B cell (primary cell): ENCODE measurements at regions not wholly inside any gene's neighbourhood (a gene's known extent, or its start where the extent isn't known, plus 50 kb on each side); places are given as distances from the start of the nearest gene placed in this dataset.

Experiments used
- ATAC-seq: fragments of 200-7000 bp; cut with Tn5 transposase; one replicate; pipeline ENCODE4 v1.10.0; 2021; ENCODE audit warnings: low read depth, mild to moderate bottlenecking, moderate number of reproducible peaks, moderate library complexity
- CTCF ChIA-PET: fragments of 350-600 bp; sonication (Branson Sonifier 250); formaldehyde crosslinking; loops from one replicate; lab custom pipeline; 2021; ENCODE audit warnings: antibody characterized with exemption, inconsistent platforms; lab: Charles Lee
- POLR2A ChIA-PET: fragments of 350-600 bp; sonication (Branson Sonifier 250); formaldehyde crosslinking; loops from one replicate; lab custom pipeline; 2021; ENCODE audit warnings: antibody characterized with exemption; lab: Charles Lee
- DNase-seq: peaks from one replicate; pipeline ENCODE4 v3.0.0; 2013
- H2AFZ ChIP-seq: 2 replicates; pipeline ENCODE4 v1.6.1; 2012; ENCODE audit warnings: mild to moderate bottlenecking, low read depth, low read length; ENCODE audit not compliant: insufficient read depth, poor library complexity, severe bottlenecking
- H3K27ac ChIP-seq, 2 donors: 1 replicate in 1 of 2; 2 replicates in 1 of 2; pipeline ENCODE4 v1.5.1; 2012 to 2013; ENCODE audit warnings: low read length in 2 of 2, mild to moderate bottlenecking in 2 of 2, moderate library complexity in 1 of 2
- H3K27me3 ChIP-seq, 4 experiments: fragments of 200-600 bp in 1 of 4; sonication (generic) in 1 of 4; replicated peaks in 1 of 4; 1 replicate in 2 of 4; 2 replicates in 2 of 4; pipeline versions ENCODE4 v1.6.1 to v1.7.0; 2013 to 2016; ENCODE audit warnings: low read length in 3 of 4, mild to moderate bottlenecking in 2 of 4, mixed read lengths in 1 of 4, moderate library complexity in 1 of 4; ENCODE audit not compliant: insufficient read depth in 4 of 4, control insufficient read depth in 3 of 4; ENCODE audit errors: control extremely low read depth in 1 of 4
- H3K36me3 ChIP-seq, 2 experiments: replicated peaks in 1 of 2; 1 replicate in 1 of 2; 2 replicates in 1 of 2; pipeline versions ENCODE4 v1.6.1 to v1.7.1; 2013; ENCODE audit warnings: low read length in 1 of 2; ENCODE audit not compliant: insufficient read depth in 2 of 2, control insufficient read depth in 1 of 2; ENCODE audit errors: control extremely low read depth in 1 of 2, extremely low read depth in 1 of 2
- H3K4me1 ChIP-seq, 2 donors: fragments of 200-600 bp in 1 of 2; sonication (generic) in 1 of 2; 1 replicate in 1 of 2; 2 replicates in 1 of 2; pipeline versions ENCODE4 v1.5.1 to v1.6.1; 2013 to 2017; ENCODE audit warnings: low read length in 2 of 2; ENCODE audit not compliant: control insufficient read depth in 2 of 2, insufficient read depth in 2 of 2
- H3K4me2 ChIP-seq: replicated peaks from 2 replicates; pipeline ENCODE3; 2012; ENCODE audit warnings: mild to moderate bottlenecking, low read depth, low read length; ENCODE audit not compliant: poor library complexity, severe bottlenecking
- H3K4me3 ChIP-seq, 5 experiments: fragments of 200-600 bp in 1 of 5; sonication (generic) in 1 of 5; 1 replicate in 3 of 5; 2 replicates in 2 of 5; pipeline versions ENCODE4 v1.5.1 to v1.7.0; 2011 to 2016; ENCODE audit warnings: low read length in 4 of 5, mild to moderate bottlenecking in 4 of 5, low read depth in 2 of 5, control low read depth in 1 of 5, moderate library complexity in 1 of 5; ENCODE audit not compliant: insufficient read depth in 1 of 5; ENCODE audit errors: control extremely low read depth in 1 of 5, extremely low read depth in 1 of 5
- H3K79me2 ChIP-seq: fragments of 200-600 bp; sonication (generic); one replicate; pipeline ENCODE4 v1.6.0; 2016; ENCODE audit warnings: low read length; ENCODE audit not compliant: control insufficient read depth, insufficient read depth
- H3K9ac ChIP-seq: fragments of 200-600 bp; sonication (generic); 2 replicates; pipeline ENCODE4 v1.6.1; 2017; ENCODE audit warnings: mild to moderate bottlenecking, low read length, moderate library complexity
- H3K9me3 ChIP-seq, 3 donors: one replicate each; pipeline versions ENCODE4 v1.6.1 to v1.7.1; 2013; ENCODE audit warnings: low read length in 2 of 3; ENCODE audit not compliant: control insufficient read depth in 2 of 3, insufficient read depth in 1 of 3; ENCODE audit errors: control extremely low read depth in 1 of 3
- H4K20me1 ChIP-seq: 2 replicates; pipeline ENCODE4 v1.6.0; 2012; ENCODE audit warnings: mild to moderate bottlenecking, low read length; ENCODE audit not compliant: insufficient read depth, control insufficient read depth, poor library complexity, severe bottlenecking
- H3K27ac Mint-ChIP-seq: one replicate; pipeline ENCODE4 v1.8.0; 2021; ENCODE audit warnings: mixed read lengths
- H3K27me3 Mint-ChIP-seq: one replicate; pipeline ENCODE4 v1.8.0; 2021; ENCODE audit warnings: mixed read lengths
- H3K4me1 Mint-ChIP-seq: one replicate; pipeline ENCODE4 v1.8.0; 2021; ENCODE audit warnings: mixed read lengths
- H3K4me3 Mint-ChIP-seq: one replicate; pipeline ENCODE4 v1.8.0; 2021; ENCODE audit warnings: mixed read lengths
- H3K9me3 Mint-ChIP-seq: one replicate; pipeline ENCODE4 v1.8.0; 2022; ENCODE audit warnings: mixed read lengths; ENCODE audit not compliant: insufficient read depth
- EZH2 ChIP-seq: IDR thresholded peaks from 2 replicates; pipeline ENCODE4 v1.6.1; 2012; ENCODE audit warnings: borderline replicate concordance, low read depth, mild to moderate bottlenecking, moderate library complexity, low read length; ENCODE audit not compliant: insufficient read depth, poor library complexity, severe bottlenecking
- WGBS: methylation state at CpG from one replicate; pipeline ENCODE4 v1.1.5; 2013; ENCODE audit warnings: missing lambda C conversion rate; ENCODE audit not compliant: insufficient coverage; 5-methylcytosine and 5-hydroxymethylcytosine counted together
- intact Hi-C: fragments of 100-400 bp; cut with micrococcal nuclease; formaldehyde crosslinking; loops from one replicate; pipeline ENCODE4 v1.10.0; 2022
- TF ChIP-seq, protein P1 (sequence below): fragments of 200-600 bp; IDR thresholded peaks from one replicate; pipeline ENCODE4 v1.8.0; 2022; ENCODE audit warnings: antibody characterized with exemption, mild to moderate bottlenecking

DNA sequence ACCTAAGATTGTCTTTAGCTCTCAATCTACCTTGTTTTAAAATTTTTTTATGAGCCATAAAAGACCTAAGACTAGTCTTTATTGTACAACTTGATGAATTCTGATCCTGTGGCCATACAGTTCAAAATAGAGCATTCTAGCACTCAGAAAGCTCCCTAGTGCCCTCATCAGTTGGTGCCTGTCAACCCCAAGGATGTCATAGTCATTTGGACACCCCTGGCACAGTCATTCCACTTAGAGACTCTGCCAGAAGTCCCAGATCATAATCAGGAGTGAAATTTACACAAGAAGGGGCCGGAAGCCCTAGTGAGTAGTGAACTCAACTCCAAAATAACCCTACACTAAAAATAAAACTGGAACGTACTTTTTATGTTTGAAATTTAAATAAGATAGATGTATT, 80.0 kb upstream of the INSIG1 start:
- Histone ChIP-seq H3K4me2 (no peak overlapping the region), H3K27ac (no peak overlapping the region), H3K36me3 (no peaks in the 10 kb centered on the region), H2AFZ (no peak overlapping the region), H3K9ac (no peak overlapping the region), H4K20me1 (no peaks in the 10 kb centered on the region), H3K79me2 (no peaks in the 10 kb centered on the region), H3K27me3 (no peaks in the 10 kb centered on the region), H3K4me3 (no peak overlapping the region), H3K4me1 (no peaks in the 10 kb centered on the region), H3K9me3 (no peaks in the 10 kb centered on the region)
- DNase-seq (no peak), ATAC-seq (no peak)
- TF ChIP-seq EZH2: no peak
- TF ChIP-seq, protein P1, sequence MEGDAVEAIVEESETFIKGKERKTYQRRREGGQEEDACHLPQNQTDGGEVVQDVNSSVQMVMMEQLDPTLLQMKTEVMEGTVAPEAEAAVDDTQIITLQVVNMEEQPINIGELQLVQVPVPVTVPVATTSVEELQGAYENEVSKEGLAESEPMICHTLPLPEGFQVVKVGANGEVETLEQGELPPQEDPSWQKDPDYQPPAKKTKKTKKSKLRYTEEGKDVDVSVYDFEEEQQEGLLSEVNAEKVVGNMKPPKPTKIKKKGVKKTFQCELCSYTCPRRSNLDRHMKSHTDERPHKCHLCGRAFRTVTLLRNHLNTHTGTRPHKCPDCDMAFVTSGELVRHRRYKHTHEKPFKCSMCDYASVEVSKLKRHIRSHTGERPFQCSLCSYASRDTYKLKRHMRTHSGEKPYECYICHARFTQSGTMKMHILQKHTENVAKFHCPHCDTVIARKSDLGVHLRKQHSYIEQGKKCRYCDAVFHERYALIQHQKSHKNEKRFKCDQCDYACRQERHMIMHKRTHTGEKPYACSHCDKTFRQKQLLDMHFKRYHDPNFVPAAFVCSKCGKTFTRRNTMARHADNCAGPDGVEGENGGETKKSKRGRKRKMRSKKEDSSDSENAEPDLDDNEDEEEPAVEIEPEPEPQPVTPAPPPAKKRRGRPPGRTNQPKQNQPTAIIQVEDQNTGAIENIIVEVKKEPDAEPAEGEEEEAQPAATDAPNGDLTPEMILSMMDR: no peak
- H3K27me3 Mint-ChIP-seq: no peaks in the 10 kb centered on the region
- no peaks in the 10 kb centered on the region for H3K9me3 Mint-ChIP-seq
- ChIA-PET POLR2A (no interaction called here), CTCF (interaction anchor here (1.5 kb wide), 1 partner anchor 28 kb away, joined by 3 read pairs; no protein-coding TSS in a partner anchor)
- H3K4me1 Mint-ChIP-seq: no peaks in the 10 kb centered on the region
- intact Hi-C loops: no loop called here
- no peak overlapping the region for H3K27ac Mint-ChIP-seq
- no peak overlapping the region for H3K4me3 Mint-ChIP-seq
- WGBS: no CpG with 5 or more reads among the region's 2 CpGs

- Histone ChIP-seq H3K4me2 (no peak overlapping the region), H2AFZ (no peak overlapping the region), H3K4me1 (no peaks in the 10 kb centered on the region), H3K27ac (no peak overlapping the region), H3K36me3 (no peaks in the 10 kb centered on the region), H3K79me2 (no peaks in the 10 kb centered on the region), H3K4me3 (no peak overlapping the region), H4K20me1 (no peaks in the 10 kb centered on the region), H3K27me3 (no peaks in the 10 kb centered on the region), H3K9me3 (no peaks in the 10 kb centered on the region), H3K9ac (no peak overlapping the region)
- 96% methylated on average over 15 of the region's 20 CpGs for WGBS
- no peak for ATAC-seq
- DNase-seq: no peak
- no peak overlapping the region for H3K4me3 Mint-ChIP-seq
- intact Hi-C loops: no loop called here
- H3K27ac Mint-ChIP-seq: no peak overlapping the region
- POLR2A ChIA-PET: no interaction called here
- TF ChIP-seq, protein P1: no peak
- no peak for TF ChIP-seq EZH2
- CTCF ChIA-PET: no interaction called here
- H3K9me3 Mint-ChIP-seq: no peaks in the 10 kb centered on the region
- no peaks in the 10 kb centered on the region for H3K27me3 Mint-ChIP-seq
- no peaks in the 10 kb centered on the region for H3K4me1 Mint-ChIP-seq
These were observed 79.2 kb upstream of the INSIG1 start for GRCh38 chr7:155218276-155219153.
